PC-3 (cell line): ENCODE measurements at regions not wholly inside any gene's neighbourhood (a gene's known extent, or its start where the extent isn't known, plus 50 kb on each side); places are given as distances from the start of the nearest gene placed in this dataset.

ENCODE experiments used
- CTCF ChIP-seq: fragments of 300-600 bp; sonication (generic); conservative IDR thresholded peaks from 2 replicates; pipeline ENCODE4 v1.5.1; 2017; ENCODE audit warnings: antibody characterized with exemption, low read depth, mild to moderate bottlenecking, low read length
- EZH2 ChIP-seq: fragments of 300-600 bp; sonication (generic); IDR thresholded peaks from one replicate; pipeline ENCODE4 v1.6.1; 2017; ENCODE audit warnings: antibody characterized with exemption, mild to moderate bottlenecking, low read length; ENCODE audit not compliant: unreplicated experiment
- EZH2phosphoT487 ChIP-seq: fragments of 300-600 bp; sonication (generic); IDR thresholded peaks from 2 replicates; pipeline ENCODE4 v1.6.1; 2018; ENCODE audit warnings: mild to moderate bottlenecking, antibody characterized with exemption, low read length, borderline replicate concordance

DNA sequence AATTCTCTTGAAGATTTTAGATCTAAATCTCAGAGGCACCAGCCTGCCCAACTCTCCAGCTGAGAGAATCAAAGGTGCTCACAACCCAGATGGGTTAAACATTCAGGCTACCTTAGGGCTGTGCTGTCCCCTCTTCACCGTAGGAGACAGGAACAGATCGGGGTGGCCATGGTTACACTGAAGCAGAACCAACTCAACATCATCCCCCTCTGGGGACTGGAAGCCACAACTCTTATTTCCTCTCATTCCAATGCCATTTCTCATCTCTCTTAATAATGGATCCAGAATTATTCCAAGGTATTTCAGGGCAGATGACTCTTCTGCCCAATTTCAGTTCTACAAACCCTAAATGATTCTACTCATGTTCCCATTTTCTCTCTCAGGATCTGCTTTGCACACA, 109.7 kb downstream of the NKX6-1 start:
- TF ChIP-seq CTCF (no peak), EZH2phosphoT487 (no peak), EZH2 (no peak)
